A673 (cell line): ENCODE measurements at regions not wholly inside any gene's neighbourhood (a gene's known extent, or its start where the extent isn't known, plus 50 kb on each side); places are given as distances from the start of the nearest gene placed in this dataset.

ENCODE experiments used
- BruUV-seq: library from RNA; stranded (reverse); fragments of 400-500 nt; replicated peaks from 2 replicates; lab custom pipeline; 2021; lab: Mats Ljungman, UMichigan
- CTCF ChIA-PET: fragments of 300-600 bp; sonication (Branson Sonifier 250); formaldehyde crosslinking; loops from one replicate; lab custom pipeline; 2022; ENCODE audit warnings: antibody characterized with exemption; lab: Charles Lee
- POLR2A ChIA-PET: fragments of 300-600 bp; sonication (Branson Sonifier 250); formaldehyde crosslinking; loops from one replicate; lab custom pipeline; 2022; ENCODE audit warnings: antibody characterized with exemption; ENCODE audit not compliant: low non-redundant PET; lab: Charles Lee
- DNase-seq: peaks from one replicate; pipeline ENCODE4 v3.0.0-alpha.2; 2015; ENCODE audit warnings: low spot score
- H3K27ac ChIP-seq: fragments of 200-600 bp; sonication (generic); 2 replicates; pipeline ENCODE4 v1.5.1; 2016; ENCODE audit warnings: mixed run types, low read depth, mild to moderate bottlenecking, mixed read lengths, antibody characterized with exemption, low read length; ENCODE audit not compliant: poor library complexity, severe bottlenecking
- H3K27me3 ChIP-seq: fragments of 200-600 bp; sonication (generic); replicated peaks from 2 replicates; pipeline ENCODE4 v1.6.1; 2017; ENCODE audit warnings: mixed run types, low read depth, mild to moderate bottlenecking, mixed read lengths, antibody characterized with exemption, low read length; ENCODE audit not compliant: insufficient read depth, poor library complexity
- H3K36me3 ChIP-seq: fragments of 200-600 bp; sonication (generic); 2 replicates; pipeline ENCODE4 v1.6.1; 2016; ENCODE audit warnings: mixed run types, mild to moderate bottlenecking, mixed read lengths, antibody characterized with exemption, low read length; ENCODE audit not compliant: insufficient read depth, poor library complexity, severe bottlenecking
- H3K4me1 ChIP-seq: fragments of 200-600 bp; sonication (generic); 2 replicates; pipeline ENCODE4 v1.6.1; 2017; ENCODE audit warnings: mixed run types, mild to moderate bottlenecking, mixed read lengths, antibody characterized with exemption, low read length; ENCODE audit not compliant: insufficient read depth, poor library complexity, severe bottlenecking
- H3K4me3 ChIP-seq: fragments of 200-600 bp; sonication (generic); 2 replicates; pipeline ENCODE4 v1.5.1; 2016; ENCODE audit warnings: low read depth, mixed run types, mild to moderate bottlenecking, mixed read lengths, low read length; ENCODE audit not compliant: poor library complexity, severe bottlenecking
- H3K9me3 ChIP-seq: fragments of 200-600 bp; sonication (generic); 2 replicates; pipeline ENCODE4 v1.6.1; 2016; ENCODE audit warnings: mixed run types, low read depth, mild to moderate bottlenecking, mixed read lengths, antibody characterized with exemption, low read length; ENCODE audit not compliant: poor library complexity, severe bottlenecking
- EZH2 ChIP-seq: fragments of 200-600 bp; sonication (generic); IDR thresholded peaks from 2 replicates; pipeline ENCODE4 v1.6.1; 2017; ENCODE audit warnings: borderline replicate concordance, low read depth, mild to moderate bottlenecking, mixed read lengths, antibody characterized with exemption, low read length; ENCODE audit not compliant: poor library complexity, severe bottlenecking
- intact Hi-C: fragments of 100-400 bp; cut with micrococcal nuclease; formaldehyde crosslinking; loops from one replicate; pipeline ENCODE4 v1.10.0; 2022; ENCODE audit not compliant: unreplicated experiment
- TF ChIP-seq, protein P1 (sequence below): fragments of 300-800, 200-600 bp; sonication (generic); conservative IDR thresholded peaks from 2 replicates; pipeline ENCODE4 v1.5.1; 2017; ENCODE audit warnings: low read depth, mild to moderate bottlenecking, antibody characterized with exemption, low read length, moderate library complexity, mixed read lengths

DNA sequence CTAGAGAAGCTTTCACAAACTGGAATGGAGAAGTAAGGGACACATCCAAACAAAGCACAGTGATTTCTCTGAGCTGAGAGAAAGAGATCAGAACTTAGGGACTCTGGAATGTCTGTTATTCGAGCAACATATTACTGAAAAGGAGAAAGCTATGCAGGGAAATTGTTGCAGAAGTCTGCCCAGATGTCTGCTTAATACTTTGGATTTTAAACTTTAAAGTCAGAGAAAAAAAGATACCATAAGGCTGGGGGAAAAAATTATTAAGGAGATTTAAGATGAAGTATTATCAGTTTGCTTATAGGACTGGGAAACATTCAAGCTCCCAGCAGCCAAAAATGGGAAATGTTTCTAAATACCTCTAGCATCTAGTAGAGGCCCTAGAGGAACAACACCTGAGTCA, 803.9 kb downstream of the TAF11L14 start:
- intact Hi-C loops = no loop called here
- no peak for DNase-seq
- Histone ChIP-seq H3K27me3 (no peaks in the 10 kb centered on the region), H3K27ac (no peak overlapping the region), H3K36me3 (no peaks in the 10 kb centered on the region), H3K4me3 (no peak overlapping the region), H3K9me3 (no peaks in the 10 kb centered on the region), H3K4me1 (no peaks in the 10 kb centered on the region)
- no TSS peak for BruUV-seq
- CTCF ChIA-PET = no interaction called here
- POLR2A ChIA-PET = no interaction called here
- no peak for TF ChIP-seq EZH2
- TF ChIP-seq, protein P1, sequence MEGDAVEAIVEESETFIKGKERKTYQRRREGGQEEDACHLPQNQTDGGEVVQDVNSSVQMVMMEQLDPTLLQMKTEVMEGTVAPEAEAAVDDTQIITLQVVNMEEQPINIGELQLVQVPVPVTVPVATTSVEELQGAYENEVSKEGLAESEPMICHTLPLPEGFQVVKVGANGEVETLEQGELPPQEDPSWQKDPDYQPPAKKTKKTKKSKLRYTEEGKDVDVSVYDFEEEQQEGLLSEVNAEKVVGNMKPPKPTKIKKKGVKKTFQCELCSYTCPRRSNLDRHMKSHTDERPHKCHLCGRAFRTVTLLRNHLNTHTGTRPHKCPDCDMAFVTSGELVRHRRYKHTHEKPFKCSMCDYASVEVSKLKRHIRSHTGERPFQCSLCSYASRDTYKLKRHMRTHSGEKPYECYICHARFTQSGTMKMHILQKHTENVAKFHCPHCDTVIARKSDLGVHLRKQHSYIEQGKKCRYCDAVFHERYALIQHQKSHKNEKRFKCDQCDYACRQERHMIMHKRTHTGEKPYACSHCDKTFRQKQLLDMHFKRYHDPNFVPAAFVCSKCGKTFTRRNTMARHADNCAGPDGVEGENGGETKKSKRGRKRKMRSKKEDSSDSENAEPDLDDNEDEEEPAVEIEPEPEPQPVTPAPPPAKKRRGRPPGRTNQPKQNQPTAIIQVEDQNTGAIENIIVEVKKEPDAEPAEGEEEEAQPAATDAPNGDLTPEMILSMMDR = no peak

DNA sequence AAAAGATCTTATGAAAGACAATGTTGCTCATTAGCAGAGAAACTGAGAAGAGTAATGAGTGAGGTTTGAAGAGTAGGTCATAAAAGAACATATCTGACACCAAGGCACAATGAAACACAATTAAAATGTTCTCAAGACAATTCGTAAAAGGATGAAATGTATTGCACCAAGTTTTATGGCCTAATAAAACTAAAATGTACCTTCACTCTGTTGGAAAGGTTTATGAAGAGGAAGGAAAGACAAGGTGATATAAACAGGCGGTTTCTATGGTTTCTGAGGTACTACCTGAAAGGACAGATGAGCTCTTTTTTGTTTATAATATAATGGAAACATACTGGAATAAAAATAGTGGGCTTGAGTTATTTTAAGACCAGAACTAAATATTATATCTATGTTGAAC, 821.3 kb downstream of the TAF11L14 start:
- no peak overlapping the region for H3K27ac ChIP-seq
- H3K36me3 ChIP-seq = no peaks in the 10 kb centered on the region
- BruUV-seq = no TSS peak
- ChIA-PET CTCF (no interaction called here), POLR2A (no interaction called here)
- H3K4me1 ChIP-seq = no peaks in the 10 kb centered on the region
- DNase-seq = no peak
- intact Hi-C loops = no loop called here
- H3K9me3 ChIP-seq = no peaks in the 10 kb centered on the region
- H3K27me3 ChIP-seq = no peaks in the 10 kb centered on the region
- H3K4me3 ChIP-seq = no peak overlapping the region
- TF ChIP-seq, protein P1 = no peak
- no peak for TF ChIP-seq EZH2

DNA sequence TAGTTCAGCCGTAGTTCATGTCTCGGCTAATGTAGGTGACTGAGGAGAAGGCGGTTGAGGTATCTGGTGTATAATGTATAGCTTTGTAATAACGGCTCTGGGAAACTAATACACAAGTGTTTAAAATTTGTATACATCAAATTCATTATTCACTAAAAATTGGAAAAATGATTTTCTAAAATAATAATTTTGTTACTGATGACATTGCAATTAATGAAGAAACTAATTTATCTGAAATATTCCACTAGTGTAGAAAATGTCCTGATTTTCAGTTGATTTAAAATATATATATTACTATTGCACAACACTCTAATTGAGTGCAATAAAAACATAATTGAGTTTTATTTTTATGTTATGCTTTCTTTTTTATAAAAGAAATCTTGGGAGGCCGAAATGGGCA, 823.0 kb downstream of the TAF11L14 start:
- no peaks in the 10 kb centered on the region for H3K36me3 ChIP-seq
- intact Hi-C loops = no loop called here
- H3K9me3 ChIP-seq = no peaks in the 10 kb centered on the region
- POLR2A ChIA-PET = no interaction called here
- H3K27ac ChIP-seq = no peak overlapping the region
- no peak for TF ChIP-seq EZH2
- TF ChIP-seq, protein P1 = no peak
- H3K4me3 ChIP-seq = no peak overlapping the region
- no peaks in the 10 kb centered on the region for H3K27me3 ChIP-seq
- CTCF ChIA-PET = no interaction called here
- H3K4me1 ChIP-seq = no peaks in the 10 kb centered on the region
- no peak for DNase-seq
- no TSS peak for BruUV-seq
